Inflammatory macrophage treated with lipopolysaccharide for 1 hour (primary cell): ENCODE measurements at regions not wholly inside any gene's neighbourhood (a gene's known extent, or its start where the extent isn't known, plus 50 kb on each side); places are given as distances from the start of the nearest gene placed in this dataset.

Source experiments
- DNase-seq, 2 donors: peaks; one replicate each; pipeline ENCODE4 v3.0.0-alpha.2; 2020 to 2022

DNA sequence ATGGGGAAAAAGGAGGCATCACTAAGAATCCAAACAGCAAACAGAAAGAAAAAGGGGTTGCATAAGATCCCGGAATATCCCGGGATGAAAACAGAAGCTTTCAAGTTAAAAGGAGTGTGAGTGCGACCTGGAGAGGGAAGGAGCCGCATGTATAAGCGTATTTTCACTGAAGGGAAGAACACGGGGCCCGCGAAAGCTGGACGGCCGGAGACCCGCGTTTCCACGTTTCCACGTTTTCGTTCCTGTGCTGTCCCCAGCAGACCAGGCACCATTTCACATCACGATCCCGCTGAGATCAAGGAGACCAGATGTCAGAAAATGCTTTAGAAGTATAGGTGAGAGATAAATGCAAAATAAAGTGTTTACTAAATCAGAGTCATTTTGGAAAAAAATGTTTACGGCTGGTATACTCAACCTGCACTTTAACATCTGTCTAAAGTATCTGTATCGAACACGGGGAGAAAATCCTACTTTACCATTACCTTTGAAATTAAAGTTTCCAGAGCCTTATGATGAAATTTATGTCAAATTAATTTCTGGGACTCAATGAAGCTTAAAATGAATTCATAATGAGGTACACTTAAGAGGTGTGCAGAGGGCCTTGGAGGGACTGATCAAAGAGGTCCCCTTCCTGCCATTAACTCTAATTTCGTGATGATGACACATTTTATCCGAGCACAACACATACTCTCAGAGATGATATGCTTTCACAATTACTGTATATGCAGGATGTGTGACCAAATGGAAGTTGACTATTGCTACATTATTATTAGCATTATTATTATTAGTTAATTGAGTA, 71.0 kb upstream of the SALL3 start:
- no peak for DNase-seq

DNA sequence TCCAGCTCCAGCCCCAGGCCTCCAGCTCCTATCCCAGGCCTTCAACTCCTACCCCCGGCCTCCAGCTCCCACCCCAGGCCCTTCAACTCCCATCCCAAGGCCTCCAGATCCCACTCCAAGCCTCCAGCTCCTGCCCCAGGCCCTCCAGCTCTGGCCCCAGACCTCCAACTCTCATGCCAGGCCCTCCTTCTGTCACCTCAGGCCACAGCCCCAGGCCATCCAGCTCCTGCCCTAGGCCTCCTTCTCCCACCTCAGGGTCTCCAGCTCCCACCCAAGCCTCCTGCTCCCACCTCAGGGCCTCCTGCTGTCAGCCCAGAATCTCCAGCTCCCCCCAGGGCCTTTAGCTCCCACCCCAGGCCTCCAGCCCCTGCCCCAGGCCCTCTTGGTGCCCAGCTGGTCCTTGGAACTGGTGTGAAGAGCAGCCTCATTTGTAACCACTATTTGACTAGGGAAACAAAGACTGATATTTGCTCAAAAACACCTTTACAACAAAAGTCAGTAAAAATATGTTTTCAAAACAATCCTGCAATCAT, 67.8 kb upstream of the SALL3 start:
- no peak for DNase-seq

DNA sequence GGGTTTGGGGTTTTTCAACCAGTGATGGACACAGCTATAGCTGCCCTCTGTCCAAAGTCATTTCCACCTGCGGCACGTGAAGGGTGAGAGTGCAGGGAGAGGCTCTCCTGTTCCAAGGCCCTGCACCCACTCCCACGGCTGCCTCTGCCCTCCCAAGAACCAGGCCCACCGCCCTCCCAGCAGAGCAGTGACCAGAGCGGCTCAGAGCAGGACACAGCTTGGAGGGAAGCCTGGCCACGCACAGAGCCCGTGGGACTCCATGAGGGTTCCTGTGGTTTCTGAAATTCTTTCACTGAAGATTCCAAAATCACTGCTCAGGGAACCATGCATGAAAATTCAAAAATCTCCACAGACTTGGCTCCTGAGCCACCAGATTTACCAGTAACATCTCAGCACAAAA, 67.3 kb upstream of the SALL3 start:
- DNase-seq = no peak

DNA sequence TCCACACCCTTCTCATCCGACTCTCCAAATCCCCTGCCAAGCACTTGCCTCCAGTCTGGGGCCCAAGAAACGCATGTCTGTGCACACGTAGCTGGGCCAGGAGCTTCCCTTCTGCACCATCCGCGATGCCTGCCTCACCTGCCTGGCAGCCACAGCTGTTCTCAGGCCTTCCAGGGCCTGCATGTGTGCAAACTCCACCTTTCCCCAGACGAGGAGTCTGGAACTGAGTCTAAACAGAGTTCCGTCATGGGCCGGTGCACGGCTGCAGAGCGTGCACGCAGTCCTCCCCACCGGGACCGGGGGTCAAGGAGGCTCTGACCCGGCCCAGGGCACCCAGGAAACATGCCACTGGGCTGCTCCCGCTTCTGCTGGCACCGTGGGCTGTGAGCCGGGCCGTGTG, 66.8 kb upstream of the SALL3 start:
- no peak for DNase-seq

DNA sequence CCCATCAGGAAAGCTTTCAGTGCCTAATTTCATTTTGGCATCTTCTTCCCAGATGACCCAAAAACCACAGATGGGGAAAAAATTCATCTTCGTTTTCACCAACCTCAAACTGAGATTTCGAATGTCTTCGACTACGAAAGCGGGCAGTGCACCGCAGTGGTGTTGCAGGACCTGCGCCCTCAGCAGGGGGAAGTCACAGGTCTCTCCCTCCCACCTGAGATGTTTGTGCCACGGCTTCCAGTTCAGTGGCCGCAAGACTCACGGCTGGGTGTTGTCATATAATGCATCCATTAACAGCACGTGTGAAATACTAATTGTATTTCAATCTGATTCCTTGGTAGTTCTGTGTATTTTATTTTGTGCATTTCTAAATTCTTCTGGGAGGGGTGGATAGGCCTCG, 66.2 kb upstream of the SALL3 start:
- DNase-seq = no peak

- DNase-seq = no peak
These were observed 65.8 kb upstream of the SALL3 start for GRCh38 chr18:78913830-78914231.

GRCh38 chr18:78914249-78914935, 65.2 kb upstream of the SALL3 start:
- no peak for DNase-seq

DNA sequence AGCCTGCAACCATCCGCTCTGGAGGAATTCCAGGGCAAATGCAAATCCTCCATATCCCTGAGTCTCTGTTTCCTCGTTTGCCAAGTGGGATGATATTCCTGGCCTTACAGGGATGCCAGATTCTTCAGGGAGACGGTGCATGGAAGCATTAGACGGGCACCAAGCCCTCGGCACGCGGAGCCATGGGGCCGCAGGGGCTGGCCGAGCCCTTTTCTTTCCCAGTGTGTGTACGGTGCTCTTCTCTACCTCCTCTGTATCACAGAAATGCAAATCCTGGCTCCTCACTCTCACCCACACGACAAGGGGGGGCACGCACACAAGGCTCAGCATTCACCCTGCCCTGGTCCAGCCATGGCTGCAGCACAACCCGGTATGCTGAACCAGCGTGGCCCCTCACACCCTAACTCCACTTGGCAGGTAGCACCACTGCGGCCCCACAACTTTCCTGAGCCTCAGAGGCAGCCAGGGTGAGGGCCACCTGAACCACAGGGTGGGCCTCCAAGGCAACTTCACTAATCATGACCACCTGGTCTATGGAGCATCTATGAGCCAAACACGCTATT, 64.1 kb upstream of the SALL3 start:
- DNase-seq = no peak

DNA sequence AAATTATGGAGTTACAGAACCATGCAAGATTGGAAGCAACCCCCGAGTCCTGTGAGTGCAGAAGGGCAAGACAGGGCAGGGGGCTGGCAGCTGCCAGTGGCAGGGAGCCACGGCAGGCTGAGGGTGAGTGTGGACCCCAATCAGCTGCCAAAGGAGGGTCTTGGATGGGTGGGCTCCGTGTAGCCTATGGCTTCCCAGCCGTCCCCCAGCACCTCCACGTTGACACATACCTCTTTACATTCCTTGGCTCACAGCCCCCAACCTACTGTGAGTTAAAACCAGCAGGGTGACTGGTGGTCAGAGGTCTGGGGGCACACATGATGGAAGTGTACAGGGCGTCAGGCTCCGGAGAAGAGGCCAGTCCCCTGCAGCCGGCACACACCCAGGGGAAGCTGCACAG, 60.9 kb upstream of the SALL3 start:
- DNase-seq = no peak

- no peak for DNase-seq
These were observed 59.7 kb upstream of the SALL3 start for GRCh38 chr18:78919956-78920355.

DNA sequence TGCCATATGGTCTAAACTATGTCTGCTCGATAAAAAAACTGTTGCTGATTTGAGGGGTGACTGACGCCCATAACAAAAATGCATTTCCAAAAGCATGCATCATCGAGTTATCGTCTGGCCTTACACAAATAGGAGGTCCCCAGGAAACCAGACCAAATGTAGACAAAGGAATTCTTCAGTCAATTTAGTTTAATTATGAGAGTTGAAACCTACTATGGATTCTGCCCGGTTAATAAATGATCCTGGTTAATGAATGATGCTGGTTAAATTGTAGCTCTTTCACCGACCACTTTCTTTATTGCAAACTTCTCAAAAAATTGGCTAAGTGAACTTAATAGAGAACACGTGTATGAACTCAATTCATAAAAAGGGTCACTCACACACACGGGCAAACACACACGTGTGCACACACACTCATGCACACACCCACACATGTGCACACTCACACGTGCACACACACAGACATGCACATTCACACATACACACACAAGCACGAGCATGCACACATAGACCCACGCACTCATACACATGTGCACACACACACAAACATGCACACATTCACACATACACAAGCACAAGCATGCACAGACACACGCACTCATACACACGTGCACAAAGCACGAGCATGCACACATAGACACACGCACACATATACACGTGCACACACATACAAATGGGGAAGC, 59.0 kb upstream of the SALL3 start:
- no peak for DNase-seq

DNA sequence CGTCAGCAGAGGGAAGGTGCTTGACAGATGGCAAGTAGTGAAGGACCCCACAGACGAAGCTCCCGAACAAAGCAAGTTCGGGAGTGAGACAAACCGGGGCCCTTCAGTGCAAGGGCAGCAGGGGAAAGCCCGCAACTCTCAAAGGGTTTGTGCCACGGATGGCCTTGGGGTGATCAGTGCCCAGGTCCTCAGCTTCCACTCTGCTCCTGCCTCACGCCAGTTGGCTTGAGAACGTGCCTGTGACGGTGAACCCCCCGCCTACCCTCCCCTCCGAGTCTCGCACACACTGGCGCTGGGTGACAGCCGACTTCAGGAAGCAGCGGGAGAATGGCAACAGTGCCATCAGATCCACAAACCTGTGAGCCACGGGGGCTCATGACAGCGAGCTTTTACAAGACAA, 56.8 kb upstream of the SALL3 start:
- no peak for DNase-seq

- DNase-seq = no peak
These were observed 55.3 kb upstream of the SALL3 start for GRCh38 chr18:78924301-78924700.

GRCh38 chr18:78924786-78925540, 54.7 kb upstream of the SALL3 start:
- DNase-seq = no peak

GRCh38 chr18:78925557-78926242, 53.9 kb upstream of the SALL3 start:
- DNase-seq = no peak

DNA sequence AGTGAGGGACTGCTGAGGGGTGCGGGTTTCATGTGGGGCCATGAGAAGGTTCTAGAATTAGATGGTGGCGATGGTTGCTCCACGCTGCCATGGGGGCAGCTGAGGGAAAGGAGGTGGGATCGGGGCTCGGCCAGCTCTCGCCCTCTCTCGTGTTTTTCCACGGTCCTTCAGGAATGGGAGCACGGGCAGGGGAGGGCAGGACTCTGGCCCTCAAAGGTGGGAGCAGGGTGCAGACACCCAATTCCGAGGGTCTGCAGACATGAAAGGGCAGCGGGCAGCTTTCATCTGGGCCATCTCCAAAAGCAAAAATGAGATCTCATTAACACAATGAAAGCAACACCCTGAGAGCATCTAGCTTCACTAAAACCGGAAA, 53.4 kb upstream of the SALL3 start:
- DNase-seq = no peak

DNA sequence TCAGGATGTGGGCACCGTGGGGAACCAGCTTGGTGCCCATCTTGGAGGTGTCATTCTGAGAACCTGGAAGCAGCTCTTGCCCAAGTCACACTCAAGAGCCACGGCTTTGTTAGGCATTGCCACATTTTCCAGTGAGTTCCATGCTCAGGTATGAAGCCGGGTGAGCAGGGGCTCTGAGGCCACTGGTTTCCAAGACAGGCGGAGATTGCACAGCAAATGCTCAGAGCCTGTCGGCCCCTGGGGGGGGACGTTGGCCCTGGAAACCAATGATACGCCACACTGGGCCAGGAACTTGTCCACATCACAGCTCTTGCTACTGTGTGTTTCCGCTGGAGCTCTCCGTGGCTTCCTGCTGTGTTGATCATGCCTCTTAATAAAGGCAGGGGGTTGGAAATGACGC, 52.5 kb upstream of the SALL3 start:
- no peak for DNase-seq

- no peak for DNase-seq
These were observed 52.0 kb upstream of the SALL3 start for GRCh38 chr18:78927616-78928015.

DNA sequence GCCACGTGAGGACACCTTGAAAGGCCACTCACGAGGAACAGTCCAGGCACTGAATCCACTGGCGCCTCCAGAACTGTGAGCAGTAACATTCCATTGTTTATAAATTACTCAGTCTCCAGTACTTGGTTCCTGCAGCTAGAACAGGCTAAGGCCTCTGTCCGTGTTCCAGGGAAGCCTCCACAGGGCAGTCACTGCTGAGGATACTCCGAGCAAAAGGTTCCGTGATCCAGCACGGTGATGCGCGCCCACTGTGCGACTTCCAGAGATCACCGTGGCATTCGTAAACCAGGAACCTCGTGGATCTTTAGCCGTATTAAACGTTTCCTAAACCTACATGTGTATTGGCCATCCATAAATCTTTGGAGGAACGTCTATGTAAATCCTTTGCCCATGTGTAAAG, 51.5 kb upstream of the SALL3 start:
- DNase-seq = no peak

- no peak for DNase-seq
These were observed 50.1 kb upstream of the SALL3 start for GRCh38 chr18:78929516-78929915.
